WERI-Rb-1 (cell line): ENCODE measurements at regions not wholly inside any gene's neighbourhood (a gene's known extent, or its start where the extent isn't known, plus 50 kb on each side); places are given as distances from the start of the nearest gene placed in this dataset.

Source experiments
- DNase-seq: peaks from one replicate; pipeline ENCODE4 v3.0.0-alpha.2; 2020
- H3K27ac ChIP-seq: fragments of 250-450 bp; sonication (Bioruptor Pico); 2 replicates; pipeline ENCODE4 v1.5.1; 2020; ENCODE audit warnings: mild to moderate bottlenecking, moderate library complexity
- H3K27me3 ChIP-seq: fragments of 250-450 bp; sonication (Bioruptor Pico); 2 replicates; pipeline ENCODE4 v1.5.1; 2021; ENCODE audit warnings: mild to moderate bottlenecking, low read depth, moderate library complexity; ENCODE audit not compliant: insufficient read depth, severe bottlenecking
- H3K36me3 ChIP-seq: fragments of 250-450 bp; sonication (Bioruptor Pico); 2 replicates; pipeline ENCODE4 v1.5.1; 2020; ENCODE audit warnings: mild to moderate bottlenecking, moderate library complexity
- H3K4me3 ChIP-seq: 2 replicates; pipeline ENCODE4 v1.5.1; 2011; ENCODE audit warnings: low read depth, mild to moderate bottlenecking, control low read depth, low read length
- H3K9me3 ChIP-seq: fragments of 250-450 bp; sonication (Bioruptor Pico); 2 replicates; pipeline ENCODE4 v1.5.1; 2021; ENCODE audit warnings: mild to moderate bottlenecking, moderate library complexity; ENCODE audit not compliant: severe bottlenecking
- TF ChIP-seq, protein P1 (sequence below): IDR thresholded peaks from 2 replicates; pipeline ENCODE4 v1.5.1; 2011; ENCODE audit warnings: low read depth, mild to moderate bottlenecking, control low read depth, inconsistent platforms, low read length

DNA sequence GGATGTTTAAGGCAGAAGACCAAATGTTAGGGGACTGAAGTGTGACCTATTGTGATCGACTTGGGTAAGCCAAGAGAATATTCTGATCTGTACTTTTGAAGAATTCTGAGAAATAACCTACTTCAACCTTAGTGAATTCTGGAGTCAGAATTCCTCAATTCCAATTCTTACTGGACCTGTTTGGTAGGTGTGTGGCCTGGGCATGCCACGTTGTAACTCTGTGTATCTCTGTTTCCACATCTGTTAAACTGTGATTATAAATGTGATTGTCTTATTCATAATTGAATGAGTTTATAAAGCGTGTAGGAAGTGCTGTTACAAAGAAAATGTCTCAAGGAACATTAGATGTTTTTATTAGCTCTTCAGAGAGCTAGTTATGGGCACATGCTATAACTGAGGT is 64.5 kb downstream of the TUSC1 start:
- TF ChIP-seq, protein P1, sequence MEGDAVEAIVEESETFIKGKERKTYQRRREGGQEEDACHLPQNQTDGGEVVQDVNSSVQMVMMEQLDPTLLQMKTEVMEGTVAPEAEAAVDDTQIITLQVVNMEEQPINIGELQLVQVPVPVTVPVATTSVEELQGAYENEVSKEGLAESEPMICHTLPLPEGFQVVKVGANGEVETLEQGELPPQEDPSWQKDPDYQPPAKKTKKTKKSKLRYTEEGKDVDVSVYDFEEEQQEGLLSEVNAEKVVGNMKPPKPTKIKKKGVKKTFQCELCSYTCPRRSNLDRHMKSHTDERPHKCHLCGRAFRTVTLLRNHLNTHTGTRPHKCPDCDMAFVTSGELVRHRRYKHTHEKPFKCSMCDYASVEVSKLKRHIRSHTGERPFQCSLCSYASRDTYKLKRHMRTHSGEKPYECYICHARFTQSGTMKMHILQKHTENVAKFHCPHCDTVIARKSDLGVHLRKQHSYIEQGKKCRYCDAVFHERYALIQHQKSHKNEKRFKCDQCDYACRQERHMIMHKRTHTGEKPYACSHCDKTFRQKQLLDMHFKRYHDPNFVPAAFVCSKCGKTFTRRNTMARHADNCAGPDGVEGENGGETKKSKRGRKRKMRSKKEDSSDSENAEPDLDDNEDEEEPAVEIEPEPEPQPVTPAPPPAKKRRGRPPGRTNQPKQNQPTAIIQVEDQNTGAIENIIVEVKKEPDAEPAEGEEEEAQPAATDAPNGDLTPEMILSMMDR: no peak
- H3K4me3 ChIP-seq: no peak overlapping the region
- DNase-seq: no peak
- no peaks in the 10 kb centered on the region for H3K9me3 ChIP-seq
- no peak overlapping the region for H3K27ac ChIP-seq
- peaks cover 9% of the 10 kb centered on the region for H3K27me3 ChIP-seq
- no peaks in the 10 kb centered on the region for H3K36me3 ChIP-seq

DNA sequence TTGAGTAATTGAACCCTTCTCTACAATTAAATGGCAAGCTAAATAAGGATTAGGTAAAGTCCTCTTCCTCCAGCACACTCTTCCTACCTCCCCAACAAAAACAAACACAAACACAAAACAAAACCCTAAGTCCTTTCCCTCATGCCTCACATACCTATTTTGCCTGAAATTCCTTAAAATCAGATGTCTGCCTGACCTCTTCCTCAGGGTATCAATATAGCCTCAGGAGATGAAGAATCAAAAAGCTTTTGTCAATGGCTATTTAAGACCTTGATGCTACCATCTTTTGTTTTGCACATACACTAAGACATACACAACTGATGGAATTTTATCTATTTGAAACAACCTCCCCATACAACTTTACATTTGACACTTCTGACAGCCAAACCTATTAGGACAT is 75.1 kb downstream of the TUSC1 start:
- peaks cover 23% of the 10 kb centered on the region for H3K27me3 ChIP-seq
- no peak overlapping the region for H3K27ac ChIP-seq
- TF ChIP-seq, protein P1: no peak
- H3K9me3 ChIP-seq: no peaks in the 10 kb centered on the region
- DNase-seq: no peak
- no peaks in the 10 kb centered on the region for H3K36me3 ChIP-seq
- H3K4me3 ChIP-seq: no peak overlapping the region

DNA sequence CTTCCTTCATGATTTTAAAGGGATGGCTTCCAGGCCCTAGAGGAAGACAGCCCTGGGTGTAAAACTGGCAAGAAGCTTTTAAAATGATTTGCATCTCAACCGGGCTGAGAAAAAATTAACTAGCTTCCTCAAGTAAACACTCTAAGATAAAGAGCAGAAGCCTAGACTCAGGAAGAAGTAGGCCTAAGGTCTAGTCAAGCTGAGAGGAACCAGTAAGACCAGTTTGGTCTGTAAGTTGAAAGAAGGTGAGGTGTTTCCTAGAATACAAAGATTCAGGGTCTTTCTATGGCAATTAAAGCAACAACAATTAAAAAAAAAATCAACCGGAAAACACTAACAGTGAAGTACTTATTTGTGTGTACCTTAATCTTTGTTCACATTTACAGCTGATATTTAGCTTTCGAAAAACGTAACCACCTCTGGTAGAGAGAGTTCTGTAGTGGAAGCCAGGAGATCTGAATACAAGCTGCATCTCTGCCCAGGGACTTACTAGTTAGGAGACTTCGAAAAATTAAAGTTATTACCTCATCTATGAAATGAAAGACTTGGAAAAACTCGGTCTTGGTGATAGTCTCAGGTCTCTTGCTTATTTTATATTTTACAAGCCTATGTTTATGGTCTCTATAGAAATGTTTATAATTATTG is 75.7 kb downstream of the TUSC1 start:
- DNase-seq: no peak
- no peaks in the 10 kb centered on the region for H3K9me3 ChIP-seq
- H3K27ac ChIP-seq: no peak overlapping the region
- no peaks in the 10 kb centered on the region for H3K36me3 ChIP-seq
- H3K27me3 ChIP-seq: peaks cover 23% of the 10 kb centered on the region
- TF ChIP-seq, protein P1: no peak
- H3K4me3 ChIP-seq: no peak overlapping the region

DNA sequence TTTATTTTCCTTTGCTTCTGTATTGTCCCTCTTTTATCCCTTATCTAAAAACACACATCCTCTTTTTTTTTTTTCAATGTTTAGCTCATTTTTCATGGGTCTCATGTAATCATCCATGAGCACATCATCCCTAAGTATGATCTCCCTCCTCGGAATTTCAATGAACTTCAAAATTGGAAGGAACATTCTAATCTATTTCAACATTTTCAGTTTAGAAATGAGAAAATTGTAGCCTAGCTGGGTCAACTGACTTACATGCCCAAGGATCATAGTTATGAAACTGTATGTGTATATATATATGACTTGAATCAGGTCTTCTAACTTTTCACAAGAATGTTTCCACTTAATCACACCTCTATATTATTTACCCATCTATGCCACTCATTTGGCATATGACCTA is 77.7 kb downstream of the TUSC1 start:
- H3K9me3 ChIP-seq: no peaks in the 10 kb centered on the region

DNA sequence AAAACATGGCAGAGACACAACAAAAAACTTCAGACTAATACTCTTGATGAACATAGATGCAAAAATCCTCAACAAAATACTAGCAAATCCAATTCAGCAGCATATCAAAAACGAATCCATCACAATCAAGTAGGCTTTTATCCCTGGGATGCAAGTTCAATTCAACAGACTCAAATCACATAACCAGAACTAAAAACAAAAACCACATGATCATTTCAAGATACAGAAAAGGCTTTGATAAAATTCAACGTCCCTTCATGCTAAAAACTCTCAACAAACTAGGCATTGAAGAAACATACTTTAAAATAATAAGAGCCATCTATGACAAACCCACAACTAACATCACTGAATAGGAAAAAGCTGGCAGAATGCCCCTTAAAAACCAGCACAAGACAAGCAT is 93.6 kb downstream of the TUSC1 start:
- DNase-seq: no peak
- TF ChIP-seq, protein P1: no peak
- Histone ChIP-seq H3K36me3 (no peaks in the 10 kb centered on the region), H3K4me3 (no peak overlapping the region), H3K27ac (no peak overlapping the region), H3K9me3 (no peaks in the 10 kb centered on the region), H3K27me3 (peaks cover 23% of the 10 kb centered on the region)

More for the DNA sequence above, 77.7 kb downstream of the TUSC1 start:
- H3K4me3 ChIP-seq: no peak overlapping the region
- peaks cover 15% of the 10 kb centered on the region for H3K27me3 ChIP-seq
- no peaks in the 10 kb centered on the region for H3K36me3 ChIP-seq
- DNase-seq: no peak
- TF ChIP-seq, protein P1: no peak
- no peak overlapping the region for H3K27ac ChIP-seq

DNA sequence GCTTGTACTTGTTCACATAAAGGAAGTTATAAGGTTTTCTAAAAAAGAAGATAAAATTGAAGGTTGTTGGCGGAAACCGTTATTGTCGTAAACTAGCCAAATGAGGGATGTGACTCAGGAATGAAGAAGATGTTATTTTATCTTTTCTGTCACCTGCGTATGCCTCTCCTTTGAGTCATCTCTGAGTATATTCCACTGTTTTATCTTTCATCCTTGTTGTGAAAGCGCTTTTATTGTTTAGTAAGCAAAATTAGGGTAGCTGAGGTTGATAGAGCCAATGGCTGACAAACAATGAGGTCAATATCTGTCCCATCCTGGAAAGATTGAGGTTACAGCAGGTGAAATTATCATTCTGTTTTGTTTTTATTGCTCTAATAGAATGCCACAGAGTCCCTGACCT is 105.0 kb downstream of the TUSC1 start:
- H3K36me3 ChIP-seq: no peaks in the 10 kb centered on the region
- H3K9me3 ChIP-seq: no peaks in the 10 kb centered on the region
- TF ChIP-seq, protein P1: no peak

More for the DNA sequence above, 105.0 kb downstream of the TUSC1 start:
- Histone ChIP-seq H3K27me3 (peaks cover 44% of the 10 kb centered on the region), H3K4me3 (no peak overlapping the region), H3K27ac (no peak overlapping the region)
- DNase-seq: no peak
